NCI-H69 (cell line): ENCODE measurements at regions not wholly inside any gene's neighbourhood (a gene's known extent, or its start where the extent isn't known, plus 50 kb on each side); places are given as distances from the start of the nearest gene placed in this dataset.
A peak's percentile ranks its signal among the peaks of the same experiment; 100 is the strongest.

Experiments used
- DNase-seq: peaks from one replicate; lab custom pipeline; 2025; lab: John Stamatoyannopoulos, UW

DNA sequence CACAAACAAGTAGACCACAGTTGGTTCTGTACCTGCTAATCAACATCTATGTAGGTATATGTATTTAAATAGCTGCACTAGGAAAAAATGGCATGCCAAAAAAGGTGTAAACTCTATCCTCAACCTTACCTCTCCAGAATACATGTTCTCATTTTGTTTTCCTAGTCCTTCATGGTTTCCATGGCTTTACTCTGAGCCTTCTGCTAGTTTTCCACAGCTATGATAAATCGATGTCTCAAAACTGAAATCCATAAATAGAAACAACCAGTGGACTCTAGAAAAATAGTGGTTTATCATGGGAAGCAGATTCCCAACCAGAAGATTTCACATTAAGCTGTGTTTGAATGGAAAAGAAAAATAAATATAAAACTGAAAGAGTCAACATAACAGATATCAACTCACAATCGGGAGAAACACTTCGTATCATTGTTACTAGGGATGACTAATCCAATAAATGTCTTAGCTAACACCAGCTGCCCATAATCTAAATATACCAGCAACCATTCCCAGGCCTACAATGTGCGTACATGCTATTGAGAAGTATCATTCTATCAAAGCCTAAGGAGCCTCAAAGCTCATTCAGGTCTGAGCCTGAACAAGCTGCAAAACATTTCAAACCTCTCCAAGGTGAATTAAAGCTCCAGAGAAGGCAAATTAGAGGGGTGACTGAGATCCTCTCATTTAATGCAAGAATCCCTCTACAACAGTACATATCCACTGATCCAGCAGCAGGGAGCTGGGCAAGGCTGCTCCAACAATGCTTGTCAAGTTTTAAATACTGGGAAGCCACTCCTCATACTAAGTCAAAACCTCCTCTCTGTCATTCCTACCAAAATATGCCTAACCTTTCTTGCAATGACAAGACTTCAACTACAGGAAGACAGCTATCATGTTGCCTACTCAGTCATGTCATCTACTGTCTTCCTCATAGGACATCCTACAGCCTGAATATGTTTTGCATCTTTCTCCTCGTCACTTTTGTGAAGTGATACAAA lies 90.2 kb downstream of the KCTD12 start:
- DNase-seq = no peak

DNA sequence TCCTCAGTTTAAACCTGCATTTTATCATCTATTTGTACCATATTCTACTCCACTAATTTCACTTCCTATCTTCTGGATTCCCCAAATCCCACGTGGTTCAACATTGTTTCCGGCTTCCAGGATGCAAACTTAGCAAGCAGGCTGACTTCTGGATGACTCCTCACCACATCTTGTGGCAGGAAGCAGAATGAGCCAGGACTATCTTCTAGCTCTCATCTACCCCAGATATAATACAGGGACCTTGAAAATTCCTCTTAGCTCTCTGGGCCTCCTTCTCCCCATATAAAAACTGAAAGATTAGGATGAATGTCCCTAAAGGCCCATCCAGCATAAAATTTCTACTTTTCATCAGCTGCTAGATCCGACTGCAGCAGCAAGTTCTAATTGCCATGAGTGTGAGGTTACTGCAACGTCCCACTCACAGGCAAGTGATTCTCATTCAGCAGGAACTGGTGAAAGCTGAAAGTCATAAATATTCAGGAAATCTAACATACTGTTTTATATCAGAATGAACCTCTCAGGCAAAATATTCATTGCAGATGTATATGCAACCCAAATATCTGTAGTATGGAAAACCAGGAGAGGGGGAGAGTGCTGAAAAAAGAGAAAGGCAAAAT lies 93.4 kb downstream of the KCTD12 start:
- DNase-seq = no peak

DNA sequence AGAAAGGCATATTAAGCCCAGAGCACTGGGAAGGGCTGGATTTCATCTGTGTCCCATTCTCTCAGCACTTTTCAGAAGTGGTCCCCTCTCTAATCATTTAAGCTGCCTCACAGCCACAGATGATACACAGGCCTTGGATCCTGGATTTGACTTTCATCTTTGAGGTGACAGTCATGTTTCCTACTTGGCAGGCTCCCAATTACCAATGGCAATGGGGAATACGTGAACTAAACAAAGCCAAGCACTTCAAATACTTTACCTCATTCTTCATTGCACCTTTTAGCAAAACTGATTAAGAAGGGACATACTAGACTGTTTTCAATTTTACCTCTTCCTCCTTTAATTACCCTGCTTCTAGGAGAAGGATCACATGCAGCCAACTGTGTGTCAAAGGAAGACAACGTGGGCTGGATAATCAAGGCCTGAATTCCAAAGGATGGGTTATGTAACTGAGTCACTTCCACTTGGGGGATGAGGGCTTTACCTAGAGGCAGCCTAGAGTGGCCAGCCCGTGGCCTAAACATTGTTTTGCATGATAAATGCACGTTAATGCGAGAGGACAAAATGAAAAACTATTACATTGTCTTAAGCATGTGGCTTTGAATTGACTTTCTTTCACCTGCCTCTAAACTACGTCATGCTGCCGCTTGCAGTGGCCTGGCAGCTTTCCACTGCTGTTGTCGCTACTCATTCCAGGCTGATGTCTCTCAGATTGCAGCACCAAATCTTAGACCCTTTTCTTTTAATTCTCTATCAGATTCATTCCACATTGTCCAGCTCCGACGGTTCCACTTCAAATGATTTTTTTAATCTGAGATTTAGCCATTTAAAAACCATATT lies 95.0 kb downstream of the KCTD12 start:
- no peak for DNase-seq

DNA sequence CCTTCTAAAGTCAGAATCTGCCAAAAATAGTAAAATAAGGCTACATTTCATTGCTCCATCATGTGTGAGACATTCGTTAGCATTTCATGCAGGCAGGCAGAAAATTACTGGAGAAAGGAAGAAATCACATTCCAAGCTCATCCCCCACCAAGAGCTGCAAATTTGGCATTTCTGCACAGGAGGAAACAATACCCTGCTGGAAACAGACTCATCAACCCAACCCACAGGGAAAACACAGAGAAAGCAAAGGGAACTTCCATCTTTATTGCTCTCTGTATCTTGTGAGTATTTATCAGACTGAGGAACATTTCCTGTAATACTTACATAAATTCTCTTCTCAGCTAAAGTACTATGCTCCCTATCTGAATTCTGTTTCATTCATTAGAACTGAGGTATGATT lies 95.7 kb downstream of the KCTD12 start:
- no peak for DNase-seq

DNA sequence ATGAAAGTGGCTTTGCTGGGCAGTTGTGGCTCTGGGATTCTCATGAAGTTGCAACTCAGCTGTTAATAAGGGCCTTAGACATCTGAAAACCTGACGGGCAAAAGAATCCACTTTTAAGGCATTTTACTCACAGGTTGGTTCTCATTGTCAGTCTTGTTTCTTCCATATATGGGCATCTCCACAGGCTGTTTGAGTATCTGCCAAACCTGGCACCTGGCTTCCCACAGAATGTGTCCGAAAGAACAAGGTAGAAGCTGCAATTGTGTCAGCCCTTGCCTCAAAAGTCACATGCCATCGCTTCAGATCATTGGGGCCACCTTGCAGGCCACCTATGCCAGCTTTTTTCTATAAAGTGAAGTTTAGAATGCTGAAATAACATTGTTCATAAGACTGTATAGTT lies 102.4 kb downstream of the KCTD12 start:
- peak; percentile 62 for DNase-seq

DNA sequence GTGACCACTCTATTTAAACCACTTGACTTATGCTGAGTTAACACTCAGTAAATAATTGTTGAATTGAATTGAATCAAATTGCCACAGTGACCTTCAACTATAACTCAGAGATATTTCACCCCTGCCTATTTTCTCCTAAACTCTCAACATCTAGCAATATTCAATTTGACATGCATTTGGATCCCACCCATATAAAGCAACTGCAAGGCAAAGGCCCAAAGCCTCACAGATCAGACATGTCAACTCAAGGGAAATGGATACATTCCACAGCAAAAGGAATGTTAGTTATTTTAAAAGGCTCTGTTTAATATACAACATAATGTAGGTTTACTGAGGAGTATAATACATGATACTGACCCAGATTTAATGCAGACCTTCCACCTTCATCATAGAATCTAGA lies 107.4 kb downstream of the KCTD12 start:
- DNase-seq = no peak

DNA sequence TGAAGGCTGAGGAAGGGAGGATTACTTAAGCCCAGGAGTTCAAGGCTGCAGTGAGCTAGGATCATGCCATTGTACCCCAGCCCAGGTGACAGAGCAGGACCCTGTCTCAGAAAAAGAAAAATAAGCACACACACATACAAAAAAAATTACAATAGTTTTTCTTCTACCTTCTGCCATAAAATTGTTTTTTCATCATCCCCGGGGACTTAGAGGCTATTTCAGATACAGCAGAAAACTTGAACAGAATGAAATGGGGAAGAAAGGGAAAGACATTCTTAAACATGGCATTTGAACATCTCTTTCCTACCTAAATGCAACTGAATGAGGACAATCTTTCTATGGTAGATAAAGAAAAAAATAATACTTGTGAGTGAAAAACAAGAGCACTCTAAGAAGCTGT lies 109.1 kb downstream of the KCTD12 start:
- no peak for DNase-seq

DNA sequence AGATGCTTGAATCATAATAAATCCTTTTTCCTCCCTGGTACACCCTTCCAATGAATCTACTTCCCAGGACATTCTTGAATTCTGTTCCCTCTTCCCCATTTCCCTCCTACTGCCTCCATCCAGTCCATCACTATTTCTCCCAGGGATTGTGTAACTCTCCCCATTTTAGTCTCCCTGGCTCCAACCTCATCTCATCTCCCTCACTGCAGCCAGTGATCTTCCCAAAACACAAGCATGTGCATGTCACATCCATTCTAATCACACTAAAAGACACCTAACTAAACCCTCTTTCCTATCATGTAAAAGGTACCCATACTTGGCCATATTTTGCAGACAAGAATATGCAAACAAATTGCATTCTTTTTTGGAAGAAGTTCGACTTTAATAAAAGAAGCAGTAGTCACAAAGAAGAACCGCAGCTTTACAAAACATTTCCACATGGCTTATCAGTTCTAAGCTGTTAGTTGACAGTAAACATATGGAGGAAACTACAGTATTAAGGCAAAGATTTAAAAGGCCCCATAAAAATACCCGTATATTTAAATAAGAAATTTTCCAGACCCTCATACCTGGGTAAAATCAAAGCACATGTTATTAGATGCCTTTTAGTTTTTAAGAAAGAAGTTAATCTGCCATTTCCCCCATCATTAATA lies 111.0 kb downstream of the KCTD12 start:
- no peak for DNase-seq

DNA sequence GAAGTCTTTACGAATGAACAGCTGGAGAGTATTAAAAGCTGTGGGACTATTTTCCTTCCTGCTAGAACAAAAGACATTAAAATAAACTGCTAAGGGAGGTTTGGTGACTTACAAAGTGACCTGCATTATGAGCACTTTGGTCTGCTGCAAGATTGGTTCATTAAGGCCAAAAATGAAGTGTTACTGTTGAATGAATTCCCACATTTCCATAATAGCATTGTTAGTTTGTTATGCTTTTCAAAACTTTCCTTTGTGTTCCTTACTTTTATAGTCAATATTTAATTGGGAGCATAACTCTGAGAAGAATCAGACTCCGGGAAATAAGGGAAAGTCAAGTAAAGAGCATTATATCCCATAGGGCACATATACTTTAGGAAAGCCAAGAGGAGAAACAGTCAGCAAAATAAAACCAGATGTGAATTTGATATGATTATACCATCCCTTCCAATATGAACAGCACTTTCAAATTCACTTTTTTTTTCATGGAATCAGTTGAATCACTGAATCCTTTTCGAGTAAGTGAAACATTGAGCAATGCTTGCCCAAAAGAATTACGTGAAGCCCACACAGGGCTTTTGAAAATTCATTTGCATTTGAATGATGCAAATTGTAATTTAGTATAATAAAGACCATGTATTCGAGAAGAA lies 112.6 kb downstream of the KCTD12 start:
- no peak for DNase-seq

DNA sequence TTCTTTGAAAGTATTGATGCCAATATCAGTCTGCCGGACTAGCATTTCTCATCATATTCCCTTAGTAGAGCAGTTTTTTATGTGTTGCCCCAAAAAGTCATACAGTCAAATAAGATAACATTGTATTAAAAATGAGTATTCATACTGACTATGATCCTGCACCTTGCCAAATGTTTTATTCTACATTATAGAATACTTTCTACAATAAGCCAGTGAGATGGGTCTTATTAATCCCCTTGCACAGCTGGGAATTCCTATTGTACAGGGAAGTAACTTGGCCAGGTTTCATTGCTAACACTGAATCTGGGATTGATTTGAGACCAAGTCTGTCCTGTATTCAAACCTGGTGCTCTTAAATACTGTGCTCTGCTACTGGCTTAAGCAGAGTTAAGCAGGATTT lies 114.0 kb downstream of the KCTD12 start:
- DNase-seq = no peak

DNA sequence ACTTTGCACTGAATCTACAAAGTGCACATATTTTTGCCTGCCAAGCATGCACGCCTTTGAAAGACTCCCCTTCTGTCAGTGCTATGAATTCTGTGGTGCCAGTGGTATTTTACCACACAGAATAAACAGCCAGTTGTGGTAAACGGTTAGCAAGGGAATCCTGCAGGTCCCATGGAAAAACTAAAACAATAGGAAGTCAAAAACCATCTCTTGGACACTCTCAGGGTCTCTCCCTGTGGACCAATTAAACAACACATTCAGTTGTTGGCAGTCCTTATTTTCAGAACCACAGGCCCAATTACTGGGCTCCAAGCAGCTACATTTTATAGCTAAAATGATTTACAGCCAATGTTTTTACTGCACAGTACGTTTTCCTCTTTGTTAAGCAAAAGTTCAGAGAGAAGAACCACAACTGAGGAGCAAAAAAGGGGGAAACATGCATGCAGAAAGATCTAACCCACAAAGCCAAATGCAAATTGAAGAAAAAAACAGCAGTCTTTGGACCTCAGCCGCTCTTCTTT lies 116.9 kb downstream of the KCTD12 start:
- no peak for DNase-seq

DNA sequence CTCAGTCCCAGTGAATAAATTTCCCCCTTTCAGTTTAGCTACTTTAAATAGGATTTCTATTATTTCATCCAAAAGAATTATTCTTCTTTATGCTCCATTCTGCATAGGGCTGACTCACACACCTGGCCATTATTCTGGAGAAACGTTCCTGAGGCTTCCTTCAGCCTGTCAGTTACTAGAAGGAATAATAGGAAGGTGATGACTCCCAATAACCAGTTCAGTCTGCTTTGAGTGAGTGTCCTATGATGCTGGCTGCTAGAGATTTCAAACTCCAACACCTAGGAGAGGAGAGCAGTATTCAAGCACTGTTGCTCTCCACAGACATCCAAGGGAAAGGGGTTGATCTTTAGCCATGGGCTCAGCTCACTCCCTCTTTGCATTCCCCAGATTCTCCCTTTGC lies 117.8 kb downstream of the KCTD12 start:
- no peak for DNase-seq

DNA sequence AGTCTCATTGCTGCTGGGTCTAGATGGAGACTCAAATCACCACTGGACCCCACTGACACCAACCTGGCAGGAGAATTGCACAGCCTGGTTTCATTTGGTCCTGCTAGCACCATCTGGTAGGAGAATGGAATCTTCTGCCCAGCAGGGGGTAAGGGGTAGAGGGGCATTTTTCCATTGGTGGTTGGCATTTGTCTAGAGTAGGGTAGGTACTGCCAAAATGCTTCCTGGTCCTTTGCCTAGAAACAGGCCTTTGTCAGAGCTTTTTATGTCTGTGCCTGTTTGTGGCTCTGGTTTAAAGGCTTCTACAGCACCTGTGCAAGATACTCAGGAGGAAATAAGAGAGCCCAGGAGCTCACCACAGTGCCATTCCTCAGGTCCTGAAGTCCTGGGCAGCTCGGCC lies 121.3 kb downstream of the KCTD12 start:
- DNase-seq = no peak

DNA sequence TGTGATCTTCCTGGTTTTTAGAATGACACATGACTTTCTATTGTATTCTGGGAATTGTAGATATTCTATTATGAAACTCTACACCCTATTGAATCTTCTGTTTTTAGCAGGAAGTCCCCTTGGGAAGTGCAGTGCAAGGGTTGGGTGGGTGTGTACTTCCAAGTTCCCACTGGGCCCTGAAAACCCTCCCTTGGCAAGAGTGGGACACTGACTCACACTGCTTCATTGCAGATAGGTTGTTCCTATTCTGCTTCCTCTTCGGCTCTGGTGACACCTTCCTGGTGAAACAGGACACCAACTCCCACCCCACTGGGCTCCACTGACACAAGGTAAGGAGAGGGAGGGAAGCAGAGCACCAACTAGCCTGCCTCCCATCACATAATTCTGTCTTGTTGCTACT lies 121.8 kb downstream of the KCTD12 start:
- peak; percentile 68 for DNase-seq

DNA sequence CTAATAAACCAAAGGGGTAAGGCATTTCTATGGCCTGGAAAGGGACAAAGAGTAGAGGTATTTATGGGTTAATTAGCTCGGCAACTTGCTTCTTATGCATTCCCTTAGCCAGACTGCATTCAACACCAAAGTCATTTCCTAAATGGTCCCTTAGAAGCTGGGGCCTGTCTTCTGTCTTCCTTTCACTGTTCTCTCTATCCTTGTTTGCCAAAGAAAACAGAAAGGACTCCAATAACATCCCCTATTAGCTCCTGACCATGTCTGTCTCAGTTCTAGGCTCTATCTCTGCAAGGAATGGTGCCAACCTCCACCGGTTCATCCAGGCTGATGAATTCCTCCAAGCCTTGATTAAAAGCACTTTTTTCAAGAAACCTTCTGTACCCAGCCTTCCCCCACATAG lies 123.5 kb downstream of the KCTD12 start:
- DNase-seq = no peak

DNA sequence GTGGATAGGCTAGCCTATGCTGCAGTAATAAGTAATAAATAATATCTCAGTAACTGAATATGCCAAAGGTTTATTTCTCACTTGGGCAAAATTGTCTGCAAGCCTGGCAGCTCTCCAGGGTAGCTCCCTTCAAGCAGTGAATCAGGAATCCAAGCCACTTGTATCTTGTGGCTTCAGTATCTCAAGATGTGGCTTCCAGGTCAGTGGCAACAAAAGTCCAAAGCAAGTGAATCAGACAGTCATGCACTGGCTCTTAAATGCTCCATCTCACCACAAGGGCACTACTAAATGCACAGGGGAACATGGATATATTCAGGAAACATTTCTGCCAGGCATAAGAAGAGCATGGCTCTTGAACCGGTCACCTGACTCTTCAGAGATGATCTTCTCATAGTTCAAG lies 126.3 kb downstream of the KCTD12 start:
- no peak for DNase-seq

DNA sequence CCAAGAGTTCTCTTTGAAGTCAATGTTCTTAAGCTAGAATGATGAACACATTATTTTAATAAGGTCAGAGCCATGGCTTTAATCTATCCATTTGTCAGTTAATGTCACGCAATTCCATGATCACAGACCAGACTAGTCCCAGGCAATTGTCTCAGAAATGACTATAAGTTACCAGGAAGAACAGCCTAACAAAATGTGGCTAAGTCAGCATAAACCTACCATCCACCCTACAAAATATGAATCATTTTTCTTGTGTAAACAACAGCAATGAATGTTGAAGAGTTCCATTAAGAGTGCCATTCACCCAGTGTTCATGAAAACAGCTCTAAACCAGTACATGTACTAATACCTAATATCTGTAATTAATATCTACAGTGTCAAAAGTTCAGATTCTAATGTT lies 127.5 kb downstream of the KCTD12 start:
- no peak for DNase-seq

DNA sequence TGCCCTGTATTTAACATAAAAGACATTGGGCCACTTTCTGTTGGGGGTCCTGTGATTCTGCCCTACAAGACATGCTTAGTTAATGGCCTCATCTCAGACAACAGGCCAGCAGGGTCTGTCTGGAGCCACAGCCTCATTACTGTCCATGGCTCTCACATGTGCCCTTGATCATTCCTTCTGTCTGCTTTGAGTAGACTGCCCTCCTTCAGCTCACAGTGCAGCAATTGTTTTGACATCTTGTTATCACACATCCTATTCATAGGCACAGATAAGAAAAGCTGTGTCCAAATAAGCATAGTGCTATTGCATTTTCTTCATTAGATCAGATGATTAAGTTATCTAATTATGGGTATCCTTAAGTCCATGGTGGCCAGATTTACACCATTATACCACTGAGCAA lies 127.9 kb downstream of the KCTD12 start:
- no peak for DNase-seq

DNA sequence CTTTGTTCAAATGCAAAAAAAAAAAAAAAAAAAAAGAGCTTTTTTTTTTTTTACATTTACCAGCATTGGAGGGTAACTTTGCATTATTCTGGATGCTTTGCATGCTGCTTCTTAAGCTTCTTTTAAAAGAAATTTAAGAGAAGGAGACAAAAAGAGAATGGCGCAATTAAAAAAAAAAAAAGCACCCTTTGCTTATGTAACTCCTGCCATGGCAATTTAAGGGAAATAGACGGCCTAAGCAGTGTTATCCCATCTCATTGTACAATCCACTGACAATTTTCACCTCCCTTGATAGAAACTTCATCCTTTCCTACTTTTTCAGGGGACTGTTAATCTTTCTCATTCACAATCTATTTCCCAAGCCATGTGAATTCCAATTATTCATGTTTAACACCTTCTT lies 129.8 kb downstream of the KCTD12 start:
- no peak for DNase-seq

DNA sequence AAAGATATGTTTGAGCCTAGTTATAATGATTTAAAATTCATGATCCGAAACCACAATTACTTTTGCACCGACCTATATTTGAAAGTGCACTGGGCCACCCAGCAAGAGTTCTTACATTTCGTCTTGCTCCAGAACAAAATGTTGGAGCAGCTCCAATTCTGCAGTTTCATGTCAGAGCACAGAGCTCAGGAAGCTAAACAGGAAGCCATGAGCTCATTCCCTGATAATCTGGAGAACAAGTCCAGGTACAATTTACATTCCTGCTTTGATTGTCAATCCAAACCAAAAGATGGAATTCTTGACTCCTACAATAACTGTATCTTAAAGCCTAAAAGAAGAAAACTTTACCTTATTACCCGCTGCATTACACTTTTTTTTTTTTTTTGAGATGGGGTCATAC lies 131.8 kb downstream of the KCTD12 start:
- DNase-seq = no peak

DNA sequence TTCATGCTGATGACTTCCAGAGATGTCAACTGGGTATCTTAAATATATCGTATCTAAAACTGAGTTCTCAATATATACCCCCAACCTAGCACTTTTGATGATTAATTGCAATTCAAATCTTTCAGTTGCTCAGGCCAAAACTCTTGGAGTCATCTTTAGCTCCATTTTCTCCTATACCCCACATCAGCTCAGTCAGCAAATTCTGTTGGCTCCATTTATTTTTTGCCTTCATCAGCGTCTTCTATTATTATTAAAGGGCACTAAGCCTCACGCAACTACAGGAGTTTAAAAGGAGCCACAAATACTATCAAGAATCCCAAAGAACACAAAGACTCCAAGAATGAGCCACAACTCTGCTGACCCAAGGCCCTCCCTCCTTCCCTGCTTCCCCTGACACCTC lies 134.9 kb downstream of the KCTD12 start:
- DNase-seq = no peak
